ENCODE measurements at regions not wholly inside any gene's neighbourhood (a gene's known extent, or its start where the extent isn't known, plus 50 kb on each side); places are given as distances from the start of the nearest gene placed in this dataset.

DNA sequence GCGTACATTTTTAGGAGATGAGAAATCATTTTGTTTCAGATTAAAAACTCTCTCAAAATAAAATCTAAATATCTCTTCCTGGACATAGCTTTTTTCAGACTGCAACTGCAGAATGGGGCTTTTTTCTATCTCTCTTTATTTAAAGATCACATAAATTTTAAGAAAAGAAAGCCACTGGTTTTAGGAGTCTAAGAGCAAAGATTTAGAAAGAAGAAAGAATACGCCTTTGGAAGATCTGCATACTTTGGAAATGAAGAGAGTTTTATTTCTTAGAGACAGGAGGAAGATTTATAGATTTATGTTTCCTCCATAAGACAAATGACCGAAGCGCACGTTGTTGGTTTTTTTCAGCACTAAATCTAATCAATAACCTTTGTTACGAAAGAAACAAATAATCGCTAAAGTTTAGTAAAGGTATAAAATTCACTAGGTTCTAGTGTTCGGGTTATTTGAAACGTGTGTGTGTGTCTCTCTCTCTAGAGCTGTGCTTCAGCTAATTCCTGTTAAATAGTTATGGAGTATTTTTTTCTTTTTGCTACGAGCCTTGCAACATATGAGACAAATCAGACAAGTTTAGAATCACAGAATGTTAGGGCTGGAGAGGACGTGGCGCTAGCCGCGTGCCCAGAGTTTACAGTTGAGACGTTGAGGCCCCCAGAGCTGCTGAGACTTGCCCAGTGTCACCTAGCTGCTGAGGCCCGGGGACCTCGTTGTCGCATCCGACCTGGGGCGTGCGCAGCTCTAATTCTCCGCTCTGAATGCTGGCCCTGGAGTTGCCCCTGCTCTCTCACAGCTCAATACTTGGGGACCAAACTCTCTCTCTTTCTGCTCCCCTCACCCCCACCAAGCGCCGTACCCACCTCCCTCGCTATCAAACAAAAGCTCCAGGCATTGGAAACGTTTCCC lies 69.9 kb downstream of the CTAGE1 start:
- ChIA-PET POLR2A (no interaction called here), CTCF (no interaction called here)
- Histone ChIP-seq H3K4me3 (ENCODE audit: low read depth, low read length) (peak overlapping the region; percentile 52), H3K27me3 (ENCODE audit: control insufficient read depth, insufficient read depth, low read length) (no peaks in the 10 kb centered on the region), H3K9me3 (ENCODE audit: control insufficient read depth, insufficient read depth, low read length) (no peaks in the 10 kb centered on the region), H3K27ac (ENCODE audit: low read depth, low read length) (peak overlapping the region; percentile 75)
- no peak for DNase-seq (ENCODE audit: low read depth, low spot score)
- TF ChIP-seq, protein P1, sequence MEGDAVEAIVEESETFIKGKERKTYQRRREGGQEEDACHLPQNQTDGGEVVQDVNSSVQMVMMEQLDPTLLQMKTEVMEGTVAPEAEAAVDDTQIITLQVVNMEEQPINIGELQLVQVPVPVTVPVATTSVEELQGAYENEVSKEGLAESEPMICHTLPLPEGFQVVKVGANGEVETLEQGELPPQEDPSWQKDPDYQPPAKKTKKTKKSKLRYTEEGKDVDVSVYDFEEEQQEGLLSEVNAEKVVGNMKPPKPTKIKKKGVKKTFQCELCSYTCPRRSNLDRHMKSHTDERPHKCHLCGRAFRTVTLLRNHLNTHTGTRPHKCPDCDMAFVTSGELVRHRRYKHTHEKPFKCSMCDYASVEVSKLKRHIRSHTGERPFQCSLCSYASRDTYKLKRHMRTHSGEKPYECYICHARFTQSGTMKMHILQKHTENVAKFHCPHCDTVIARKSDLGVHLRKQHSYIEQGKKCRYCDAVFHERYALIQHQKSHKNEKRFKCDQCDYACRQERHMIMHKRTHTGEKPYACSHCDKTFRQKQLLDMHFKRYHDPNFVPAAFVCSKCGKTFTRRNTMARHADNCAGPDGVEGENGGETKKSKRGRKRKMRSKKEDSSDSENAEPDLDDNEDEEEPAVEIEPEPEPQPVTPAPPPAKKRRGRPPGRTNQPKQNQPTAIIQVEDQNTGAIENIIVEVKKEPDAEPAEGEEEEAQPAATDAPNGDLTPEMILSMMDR (IDR thresholded peaks at IDR 0.05; ENCODE audit: low read depth, low read length), result no peak

DNA sequence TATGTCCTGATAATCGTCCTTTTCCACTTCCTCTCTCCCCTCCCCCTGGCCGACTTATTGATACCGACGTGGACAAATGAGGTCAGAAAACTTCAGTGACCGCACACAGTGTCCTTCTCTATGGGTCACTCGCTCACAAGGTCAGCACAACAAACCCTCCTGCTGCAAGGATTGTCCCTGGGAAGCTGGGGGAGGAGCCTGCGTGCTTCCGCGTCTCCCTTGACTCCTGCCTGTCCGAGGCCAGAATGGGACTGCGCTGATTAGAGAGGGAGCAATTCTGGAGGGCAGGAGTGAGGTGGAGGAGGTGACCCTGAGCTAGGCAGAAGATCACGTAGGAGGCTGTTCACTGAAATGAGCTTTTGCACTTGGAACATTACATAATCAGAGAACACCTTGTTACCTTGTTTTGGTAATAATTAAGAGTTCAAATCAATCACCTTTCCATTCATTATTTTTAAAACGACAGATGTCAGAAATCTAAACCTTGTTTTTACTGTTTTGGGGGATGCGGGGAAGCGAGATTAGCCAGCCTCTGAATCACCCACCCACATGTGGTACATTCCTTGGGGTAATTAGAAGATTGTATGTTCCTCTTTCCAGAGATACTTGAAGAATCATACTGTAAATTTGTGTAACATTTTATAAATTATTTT lies 70.6 kb downstream of the CTAGE1 start:
- TF ChIP-seq, protein P1 (IDR thresholded peaks at IDR 0.05; ENCODE audit: low read depth, low read length), result no peak
- ChIA-PET CTCF (no interaction called here), POLR2A (no interaction called here)
- no peaks in the 10 kb centered on the region for H3K9me3 ChIP-seq (ENCODE audit: control insufficient read depth, insufficient read depth, low read length)
- H3K27ac ChIP-seq (ENCODE audit: low read depth, low read length), result no peak overlapping the region
- no peak for DNase-seq (ENCODE audit: low read depth, low spot score)
- H3K27me3 ChIP-seq (ENCODE audit: control insufficient read depth, insufficient read depth, low read length), result no peaks in the 10 kb centered on the region
- H3K4me3 ChIP-seq (ENCODE audit: low read depth, low read length), result no peak overlapping the region

DNA sequence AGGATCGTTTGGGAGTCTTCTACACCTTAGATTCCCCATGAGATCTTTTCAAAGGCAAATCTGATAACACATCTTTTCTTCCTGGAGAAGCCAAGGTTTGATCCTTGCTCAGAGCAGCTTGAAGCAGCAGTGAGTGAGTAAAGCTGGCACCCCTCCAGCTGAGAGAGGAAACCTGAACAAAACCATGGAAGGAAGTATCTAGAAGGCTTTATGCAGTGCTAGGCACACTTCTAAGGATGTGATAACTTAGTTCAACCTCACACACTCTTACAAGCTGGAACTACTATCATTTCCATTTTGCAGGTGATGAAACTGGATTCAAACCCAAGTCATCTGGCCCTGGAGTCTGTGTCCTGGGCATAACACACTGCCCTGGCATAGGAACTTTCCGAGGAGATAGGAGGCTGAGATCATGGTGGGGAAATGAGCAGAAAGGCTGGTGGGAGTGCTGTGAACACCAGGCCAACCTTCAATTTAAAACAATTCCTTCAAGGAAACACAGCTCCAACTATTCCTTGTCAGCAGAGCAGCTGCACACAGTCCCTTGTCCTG lies 71.2 kb downstream of the CTAGE1 start:
- no peaks in the 10 kb centered on the region for H3K27me3 ChIP-seq (ENCODE audit: control insufficient read depth, insufficient read depth, low read length)
- DNase-seq (ENCODE audit: low read depth, low spot score), result peak; percentile 43
- no peak overlapping the region for H3K4me3 ChIP-seq (ENCODE audit: low read depth, low read length)
- no peaks in the 10 kb centered on the region for H3K9me3 ChIP-seq (ENCODE audit: control insufficient read depth, insufficient read depth, low read length)
- ChIA-PET POLR2A (no interaction called here), CTCF (no interaction called here)
- H3K27ac ChIP-seq (ENCODE audit: low read depth, low read length), result no peak overlapping the region
- TF ChIP-seq, protein P1 (IDR thresholded peaks at IDR 0.05; ENCODE audit: low read depth, low read length), result no peak

DNA sequence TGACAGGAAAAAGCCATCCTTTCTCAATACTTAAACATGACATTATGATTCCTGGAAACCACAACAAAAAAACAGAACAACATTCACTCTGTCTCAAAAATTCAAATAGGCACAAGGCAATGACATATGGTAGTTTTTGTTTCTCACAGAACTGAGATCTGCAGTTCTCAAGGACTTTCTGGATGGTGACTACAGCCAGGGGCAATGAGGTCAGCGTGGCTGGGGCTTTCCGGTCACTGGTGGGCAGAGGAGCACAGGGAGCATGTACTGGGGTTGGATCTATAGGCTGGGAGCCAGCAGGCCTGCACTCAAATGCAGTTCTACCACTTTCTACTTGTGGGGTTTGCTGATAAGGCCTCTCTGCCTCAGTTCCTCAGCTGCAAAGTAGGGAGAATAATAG lies 72.0 kb downstream of the CTAGE1 start:
- ChIA-PET CTCF (interaction anchor here (0.8 kb wide), 1 partner anchor 217 kb away, joined by 3 read pairs; no protein-coding TSS in a partner anchor), POLR2A (no interaction called here)
- TF ChIP-seq, protein P1 (IDR thresholded peaks at IDR 0.05; ENCODE audit: low read depth, low read length), result no peak

More for the DNA sequence above, 72.0 kb downstream of the CTAGE1 start:
- no peaks in the 10 kb centered on the region for H3K9me3 ChIP-seq (ENCODE audit: control insufficient read depth, insufficient read depth, low read length)
- no peak for DNase-seq (ENCODE audit: low read depth, low spot score)
- H3K4me3 ChIP-seq (ENCODE audit: low read depth, low read length), result no peak overlapping the region
- no peaks in the 10 kb centered on the region for H3K27me3 ChIP-seq (ENCODE audit: control insufficient read depth, insufficient read depth, low read length)
- no peak overlapping the region for H3K27ac ChIP-seq (ENCODE audit: low read depth, low read length)

All from AG04450 (cell line).